ENCODE measurements at regions not wholly inside any gene's neighbourhood (a gene's known extent, or its start where the extent isn't known, plus 50 kb on each side); places are given as distances from the start of the nearest gene placed in this dataset.
"Not testable (repeated sequence)": the region's sequence is repeated elsewhere in the genome, so short reads cannot be mapped to it uniquely, and the experiment has no call there.

GRCh38 chr21:14288922-14289321 lies 73.0 kb downstream of the RBM11 start:
- 89 to 96% methylated on average over 2 to 3 of the region's 3 CpGs for WGBS, 2 experiments (ENCODE audit: insufficient coverage in 2 of 2)
- Histone ChIP-seq H3K27ac (ENCODE audit: low read depth, low read length, severe bottlenecking) (no peak overlapping the region), H3K4me3 (ENCODE audit: extremely low read depth, insufficient read depth, low read length, poor library complexity, severe bottlenecking) (no peak overlapping the region), H3K9me3 (ENCODE audit: control insufficient read depth, low read length) (no peaks in the 10 kb centered on the region), H3K36me3 (ENCODE audit: control insufficient read depth, insufficient read depth, low read length) (no peaks in the 10 kb centered on the region), H3K4me1 (ENCODE audit: control insufficient read depth, insufficient read depth, low read length, poor library complexity, severe bottlenecking) (no peaks in the 10 kb centered on the region)

- no CpG with 5 or more reads among the region's 2 CpGs for WGBS, 2 experiments (ENCODE audit: insufficient coverage in 2 of 2)
- H3K9me3 ChIP-seq (ENCODE audit: control insufficient read depth, low read length): no peaks in the 10 kb centered on the region
These were observed 69.3 kb downstream of the RBM11 start for GRCh38 chr21:14285147-14285761.

GRCh38 chr21:14284481-14284880 lies 68.5 kb downstream of the RBM11 start:
- H3K9me3 ChIP-seq (ENCODE audit: control insufficient read depth, low read length): no peaks in the 10 kb centered on the region
- no peaks in the 10 kb centered on the region for H3K4me1 ChIP-seq (ENCODE audit: control insufficient read depth, insufficient read depth, low read length, poor library complexity, severe bottlenecking)
- no peak overlapping the region for H3K4me3 ChIP-seq (ENCODE audit: extremely low read depth, insufficient read depth, low read length, poor library complexity, severe bottlenecking)
- no peak overlapping the region for H3K27ac ChIP-seq (ENCODE audit: low read depth, low read length, severe bottlenecking)
- H3K36me3 ChIP-seq (ENCODE audit: control insufficient read depth, insufficient read depth, low read length): no peaks in the 10 kb centered on the region
- WGBS, 2 experiments (ENCODE audit: insufficient coverage in 2 of 2): no CpG with 5 or more reads among the region's 3 CpGs

More at GRCh38 chr21:14285147-14285761, 69.3 kb downstream of the RBM11 start:
- no peaks in the 10 kb centered on the region for H3K36me3 ChIP-seq (ENCODE audit: control insufficient read depth, insufficient read depth, low read length)
- no peak overlapping the region for H3K27ac ChIP-seq (ENCODE audit: low read depth, low read length, severe bottlenecking)
- H3K4me1 ChIP-seq (ENCODE audit: control insufficient read depth, insufficient read depth, low read length, poor library complexity, severe bottlenecking): no peaks in the 10 kb centered on the region
- no peak overlapping the region for H3K4me3 ChIP-seq (ENCODE audit: extremely low read depth, insufficient read depth, low read length, poor library complexity, severe bottlenecking)

GRCh38 chr21:14281188-14281900 lies 65.4 kb downstream of the RBM11 start:
- H3K4me1 ChIP-seq (ENCODE audit: control insufficient read depth, insufficient read depth, low read length, poor library complexity, severe bottlenecking); H3K36me3 ChIP-seq (ENCODE audit: control insufficient read depth, insufficient read depth, low read length); H3K4me3 ChIP-seq (ENCODE audit: extremely low read depth, insufficient read depth, low read length, poor library complexity, severe bottlenecking); H3K27ac ChIP-seq (ENCODE audit: low read depth, low read length, severe bottlenecking); H3K9me3 ChIP-seq (ENCODE audit: control insufficient read depth, low read length): not testable (repeated sequence)
- 39% methylated on average over 5 of the region's 11 CpGs; no CpG with 5 or more reads in 1 of the 2 experiments for WGBS, 2 experiments (ENCODE audit: insufficient coverage in 2 of 2)

Measured in mesodermal cell (in vitro differentiated cells).